SK-N-MC (cell line): ENCODE measurements at regions not wholly inside any gene's neighbourhood (a gene's known extent, or its start where the extent isn't known, plus 50 kb on each side); places are given as distances from the start of the nearest gene placed in this dataset.

Source experiments
- EZH2 ChIP-seq: fragments of 200-600 bp; sonication (generic); IDR thresholded peaks from one replicate; pipeline ENCODE4 v1.6.1; 2017; ENCODE audit warnings: antibody characterized with exemption
- FOXP2 ChIP-seq: optimal IDR thresholded peaks from 2 replicates; pipeline ENCODE3; 2011; ENCODE audit warnings: mild to moderate bottlenecking, moderate library complexity; ENCODE audit not compliant: insufficient read depth; ENCODE audit errors: extremely low read length, control extremely low read depth
- POLR2AphosphoS5 ChIP-seq: IDR thresholded peaks from 2 replicates; pipeline ENCODE4 v1.6.1; 2012; ENCODE audit warnings: mild to moderate bottlenecking, low read depth, low read length, borderline replicate concordance

GRCh38 chr16:9393591-9393990 is 302.1 kb downstream of the HAPSTR1 start:
- TF ChIP-seq FOXP2 (no peak), EZH2 (no peak), POLR2AphosphoS5 (no peak)
